ENCODE measurements at regions not wholly inside any gene's neighbourhood (a gene's known extent, or its start where the extent isn't known, plus 50 kb on each side); places are given as distances from the start of the nearest gene placed in this dataset.

DNA sequence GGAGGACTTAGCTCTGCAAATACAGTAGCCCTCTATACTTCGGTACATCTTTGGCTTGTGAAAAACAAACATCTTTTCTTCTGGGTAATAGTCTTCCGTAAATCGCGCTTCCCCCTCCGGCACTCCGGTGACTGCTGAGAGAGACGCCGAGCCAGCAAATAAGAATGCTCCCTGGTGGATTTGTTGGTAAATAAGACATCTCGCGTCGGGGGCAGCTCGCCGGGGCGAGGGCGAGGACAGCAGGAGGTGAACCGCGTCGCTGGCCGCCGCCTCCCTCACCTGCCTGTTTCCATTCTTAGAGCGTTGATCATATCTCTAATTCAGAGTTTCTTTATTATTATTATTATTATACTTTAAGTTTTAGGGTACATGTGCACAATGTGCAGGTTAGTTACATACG is 117.6 kb downstream of the PMAIP1 start:
- TF ChIP-seq, protein P1, sequence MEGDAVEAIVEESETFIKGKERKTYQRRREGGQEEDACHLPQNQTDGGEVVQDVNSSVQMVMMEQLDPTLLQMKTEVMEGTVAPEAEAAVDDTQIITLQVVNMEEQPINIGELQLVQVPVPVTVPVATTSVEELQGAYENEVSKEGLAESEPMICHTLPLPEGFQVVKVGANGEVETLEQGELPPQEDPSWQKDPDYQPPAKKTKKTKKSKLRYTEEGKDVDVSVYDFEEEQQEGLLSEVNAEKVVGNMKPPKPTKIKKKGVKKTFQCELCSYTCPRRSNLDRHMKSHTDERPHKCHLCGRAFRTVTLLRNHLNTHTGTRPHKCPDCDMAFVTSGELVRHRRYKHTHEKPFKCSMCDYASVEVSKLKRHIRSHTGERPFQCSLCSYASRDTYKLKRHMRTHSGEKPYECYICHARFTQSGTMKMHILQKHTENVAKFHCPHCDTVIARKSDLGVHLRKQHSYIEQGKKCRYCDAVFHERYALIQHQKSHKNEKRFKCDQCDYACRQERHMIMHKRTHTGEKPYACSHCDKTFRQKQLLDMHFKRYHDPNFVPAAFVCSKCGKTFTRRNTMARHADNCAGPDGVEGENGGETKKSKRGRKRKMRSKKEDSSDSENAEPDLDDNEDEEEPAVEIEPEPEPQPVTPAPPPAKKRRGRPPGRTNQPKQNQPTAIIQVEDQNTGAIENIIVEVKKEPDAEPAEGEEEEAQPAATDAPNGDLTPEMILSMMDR (IDR thresholded peaks at IDR 0.05), result no peak
- TF ChIP-seq POLR2AphosphoS5 (IDR thresholded peaks at IDR 0.05; ENCODE audit: insufficient read depth in 1 of 2, low read depth in 1 of 2), result no peak

All from vagina (tissue), 2 donors.